PC-9 (cell line): ENCODE measurements at regions not wholly inside any gene's neighbourhood (a gene's known extent, or its start where the extent isn't known, plus 50 kb on each side); places are given as distances from the start of the nearest gene placed in this dataset.

Source experiments
- CTCF ChIP-seq: fragments of 200-600 bp; sonication (generic); conservative IDR thresholded peaks from 2 replicates; pipeline ENCODE4 v1.6.1; 2017; ENCODE audit warnings: mixed run types, antibody characterized with exemption, mild to moderate bottlenecking, moderate library complexity
- EZH2 ChIP-seq: fragments of 200-600 bp; sonication (generic); IDR thresholded peaks from 2 replicates; pipeline ENCODE4 v1.8.0; 2017; ENCODE audit warnings: antibody characterized with exemption, low read depth

DNA sequence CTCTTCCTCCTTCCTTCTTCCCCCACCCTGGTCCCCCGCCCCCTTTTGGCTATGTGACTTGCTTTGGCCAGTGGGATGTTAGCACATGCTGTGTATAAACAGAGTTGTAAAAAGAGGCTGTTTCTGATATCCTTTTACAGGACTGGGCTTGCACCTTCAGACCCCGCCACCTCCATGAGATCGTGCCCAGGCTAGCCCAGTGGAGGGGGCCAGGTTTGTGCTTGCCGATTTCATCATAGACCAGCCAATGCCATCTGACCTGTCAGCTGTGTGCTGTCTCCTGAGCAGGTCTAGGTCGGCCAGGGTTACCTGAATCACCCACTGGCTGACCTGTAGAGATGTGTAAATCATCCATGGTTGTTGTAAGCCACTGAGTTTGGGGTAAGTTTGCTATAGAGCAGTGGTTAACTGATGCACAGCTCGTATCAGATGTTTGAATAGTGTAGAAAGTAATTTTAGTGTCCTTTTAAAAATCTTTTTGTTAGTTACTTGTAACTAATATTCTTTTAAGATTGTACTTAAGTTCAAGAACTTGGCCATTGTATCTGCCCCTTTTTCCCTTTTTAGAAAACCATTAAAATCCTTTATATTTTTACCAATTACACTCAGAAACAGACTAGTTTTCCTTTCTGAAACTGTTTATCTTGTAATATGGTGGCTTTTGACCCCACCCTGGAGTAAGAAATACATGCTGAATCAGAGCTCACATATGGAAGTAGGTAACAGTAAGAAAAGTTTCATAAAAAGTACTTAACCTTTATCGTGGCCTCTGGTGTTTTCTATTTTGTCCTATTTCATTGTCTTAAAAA lies 122.0 kb upstream of the MGAT5 start:
- TF ChIP-seq EZH2 (no peak), CTCF (no peak)
